Thoracic aorta (tissue), 2 donors: ENCODE measurements at regions not wholly inside any gene's neighbourhood (a gene's known extent, or its start where the extent isn't known, plus 50 kb on each side); places are given as distances from the start of the nearest gene placed in this dataset.

Source experiments
- ATAC-seq: fragments of 150-250 bp; one replicate; pipeline ENCODE4 v1.8.0; 2017; ENCODE audit warnings: low read depth; ENCODE audit not compliant: insufficient number of reproducible peaks, low FRiP score
- DNase-seq: peaks from one replicate; pipeline ENCODE4 v3.0.0-alpha.2; 2020; ENCODE audit warnings: low spot score
- H3K27ac ChIP-seq, 2 donors: fragments of 200-600 bp; sonication (generic); 1 replicate in 1 of 2; 2 replicates in 1 of 2; pipeline ENCODE4 v1.5.1; 2016; ENCODE audit warnings: mild to moderate bottlenecking in 2 of 2, moderate library complexity in 2 of 2
- H3K27me3 ChIP-seq: fragments of 200-600 bp; sonication (generic); replicated peaks from 2 replicates; pipeline ENCODE4 v1.6.0; 2016; ENCODE audit warnings: mild to moderate bottlenecking; ENCODE audit not compliant: insufficient read depth
- H3K36me3 ChIP-seq: fragments of 200-600 bp; sonication (generic); one replicate; pipeline ENCODE4 v1.5.1; 2016
- H3K4me1 ChIP-seq, 2 donors: fragments of 200-600 bp; sonication (generic); 1 replicate in 1 of 2; 2 replicates in 1 of 2; pipeline versions ENCODE4 v1.5.1 to v1.6.0; 2016; ENCODE audit warnings: low read depth in 2 of 2, mild to moderate bottlenecking in 1 of 2; ENCODE audit not compliant: control insufficient read depth in 1 of 2
- H3K4me3 ChIP-seq: fragments of 200-600 bp; sonication (generic); 2 replicates; pipeline ENCODE4 v1.5.1; 2016; ENCODE audit warnings: mild to moderate bottlenecking
- H3K9me3 ChIP-seq: fragments of 200-600 bp; sonication (generic); 2 replicates; pipeline ENCODE4 v1.5.1; 2016
- TF ChIP-seq, protein P1 (sequence below): fragments of 200-600 bp; sonication (generic); IDR thresholded peaks from one replicate; pipeline ENCODE4 v1.5.1; 2019; ENCODE audit warnings: antibody characterized with exemption

DNA sequence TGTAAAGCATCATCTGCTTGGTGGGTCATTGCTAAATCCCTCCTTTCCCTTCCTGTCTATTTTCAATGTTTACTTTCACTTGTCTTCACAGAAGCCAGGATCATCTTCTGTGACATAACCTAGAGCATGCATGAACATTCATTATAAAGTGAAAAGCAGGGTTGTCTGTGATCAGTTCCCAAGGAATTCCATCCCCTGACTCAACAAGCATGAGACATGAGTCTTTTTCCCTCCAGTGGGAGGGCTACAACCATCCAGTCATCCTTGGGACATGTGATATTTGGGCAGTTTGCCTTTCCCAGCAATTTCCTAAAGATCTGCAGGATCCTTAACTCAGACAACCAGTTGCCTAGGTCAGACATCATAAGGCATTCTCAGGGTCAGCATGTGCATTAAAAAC is 166.3 kb upstream of the TMEM196 start:
- no peaks in the 10 kb centered on the region for H3K27me3 ChIP-seq
- TF ChIP-seq, protein P1, sequence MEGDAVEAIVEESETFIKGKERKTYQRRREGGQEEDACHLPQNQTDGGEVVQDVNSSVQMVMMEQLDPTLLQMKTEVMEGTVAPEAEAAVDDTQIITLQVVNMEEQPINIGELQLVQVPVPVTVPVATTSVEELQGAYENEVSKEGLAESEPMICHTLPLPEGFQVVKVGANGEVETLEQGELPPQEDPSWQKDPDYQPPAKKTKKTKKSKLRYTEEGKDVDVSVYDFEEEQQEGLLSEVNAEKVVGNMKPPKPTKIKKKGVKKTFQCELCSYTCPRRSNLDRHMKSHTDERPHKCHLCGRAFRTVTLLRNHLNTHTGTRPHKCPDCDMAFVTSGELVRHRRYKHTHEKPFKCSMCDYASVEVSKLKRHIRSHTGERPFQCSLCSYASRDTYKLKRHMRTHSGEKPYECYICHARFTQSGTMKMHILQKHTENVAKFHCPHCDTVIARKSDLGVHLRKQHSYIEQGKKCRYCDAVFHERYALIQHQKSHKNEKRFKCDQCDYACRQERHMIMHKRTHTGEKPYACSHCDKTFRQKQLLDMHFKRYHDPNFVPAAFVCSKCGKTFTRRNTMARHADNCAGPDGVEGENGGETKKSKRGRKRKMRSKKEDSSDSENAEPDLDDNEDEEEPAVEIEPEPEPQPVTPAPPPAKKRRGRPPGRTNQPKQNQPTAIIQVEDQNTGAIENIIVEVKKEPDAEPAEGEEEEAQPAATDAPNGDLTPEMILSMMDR = no peak
- no peaks in the 10 kb centered on the region for H3K36me3 ChIP-seq
- ATAC-seq (no peak), DNase-seq (no peak)
- no peaks in the 10 kb centered on the region for H3K4me1 ChIP-seq
- H3K9me3 ChIP-seq = peaks cover 6% of the 10 kb centered on the region
- no peak overlapping the region for H3K27ac ChIP-seq
- no peak overlapping the region for H3K4me3 ChIP-seq

DNA sequence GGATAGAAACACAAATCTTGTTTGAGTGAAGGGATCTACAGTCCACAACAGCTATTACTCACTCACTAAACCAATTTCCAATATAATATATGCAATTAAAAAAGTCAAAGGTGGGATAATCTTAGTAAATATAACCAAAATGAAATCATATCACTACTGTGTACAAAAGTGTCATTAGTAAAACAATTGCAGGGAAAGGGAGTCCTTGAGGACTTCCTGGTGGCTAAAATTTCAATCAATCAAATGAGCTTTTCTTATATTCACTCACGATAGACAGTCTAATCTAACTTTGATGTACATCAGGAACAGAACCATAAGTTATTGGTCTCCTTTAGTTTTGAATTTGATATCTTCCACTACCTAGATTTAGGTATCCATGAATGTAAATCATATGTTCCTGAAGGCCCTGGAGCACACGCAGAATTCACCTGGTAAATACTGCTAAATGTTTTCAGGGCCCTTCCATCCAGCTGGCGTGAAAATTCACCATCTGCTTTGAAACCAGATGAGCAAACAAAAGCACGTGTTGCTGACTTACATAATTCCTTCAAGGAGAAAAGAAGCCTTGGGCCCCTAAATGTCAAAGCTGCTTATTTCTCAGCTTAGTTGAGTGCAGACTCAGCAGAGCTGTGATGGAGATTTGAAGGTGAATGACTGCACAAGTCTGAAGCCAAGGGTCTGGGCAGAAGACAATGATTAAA is 159.3 kb upstream of the TMEM196 start:
- TF ChIP-seq, protein P1 = no peak
- DNase-seq = no peak
- ATAC-seq = no peak
- Histone ChIP-seq H3K4me3 (no peak overlapping the region), H3K27ac (no peak overlapping the region), H3K36me3 (no peaks in the 10 kb centered on the region), H3K9me3 (peaks cover 6% of the 10 kb centered on the region), H3K4me1 (no peaks in the 10 kb centered on the region), H3K27me3 (no peaks in the 10 kb centered on the region)

DNA sequence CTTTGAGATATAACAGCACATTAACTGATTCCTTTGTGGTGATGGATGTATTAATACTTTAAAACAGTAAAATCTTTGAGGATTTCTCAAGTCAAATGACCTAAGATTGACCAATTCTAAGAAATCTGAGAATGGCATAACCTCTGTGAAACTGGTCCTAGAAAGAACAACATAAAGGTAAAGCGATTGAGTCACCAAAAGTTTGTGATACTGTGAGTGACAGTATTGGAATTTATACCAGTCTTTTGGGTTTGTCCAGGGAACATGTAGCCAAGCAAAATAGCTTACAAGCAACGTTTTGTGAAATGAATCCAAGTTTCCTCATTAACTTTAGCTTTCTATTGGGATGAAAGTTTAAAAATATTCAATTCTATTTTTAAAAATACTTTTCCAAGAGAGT is 157.4 kb upstream of the TMEM196 start:
- no peaks in the 10 kb centered on the region for H3K27me3 ChIP-seq
- ATAC-seq = no peak
- peaks cover 4% of the 10 kb centered on the region for H3K9me3 ChIP-seq
- DNase-seq = no peak
- no peak overlapping the region for H3K27ac ChIP-seq
- TF ChIP-seq, protein P1 = no peak
- H3K36me3 ChIP-seq = no peaks in the 10 kb centered on the region
- no peak overlapping the region for H3K4me3 ChIP-seq
- H3K4me1 ChIP-seq = no peaks in the 10 kb centered on the region

GRCh38 chr7:19930051-19930450 is 156.6 kb upstream of the TMEM196 start:
- no peaks in the 10 kb centered on the region for H3K27me3 ChIP-seq
- no peaks in the 10 kb centered on the region for H3K4me1 ChIP-seq
- no peaks in the 10 kb centered on the region for H3K9me3 ChIP-seq
- no peak overlapping the region for H3K4me3 ChIP-seq
- no peaks in the 10 kb centered on the region for H3K36me3 ChIP-seq
- no peak overlapping the region for H3K27ac ChIP-seq
- DNase-seq (no peak), ATAC-seq (no peak)
- TF ChIP-seq, protein P1 = no peak

DNA sequence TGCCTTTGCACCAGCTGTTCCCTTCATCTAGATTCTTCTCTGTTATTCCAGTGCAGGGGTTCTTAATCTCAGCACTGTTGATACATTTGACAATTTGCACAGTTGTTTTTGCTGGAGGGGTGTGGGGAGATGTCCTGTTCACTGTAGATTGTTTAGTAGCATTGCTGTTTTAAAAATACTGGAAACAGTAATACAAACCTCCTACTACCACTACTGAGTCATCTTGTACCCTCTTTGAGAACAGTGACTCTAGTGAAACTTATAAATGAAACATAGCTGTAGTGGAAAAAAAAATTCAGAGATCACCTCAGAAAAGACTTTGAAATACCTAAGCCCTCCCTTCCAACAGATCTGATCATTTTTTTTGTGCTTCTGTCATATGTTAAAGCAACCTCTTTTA is 154.8 kb upstream of the TMEM196 start:
- Histone ChIP-seq H3K27me3 (no peaks in the 10 kb centered on the region), H3K4me1 (no peaks in the 10 kb centered on the region), H3K36me3 (no peaks in the 10 kb centered on the region), H3K27ac (no peak overlapping the region), H3K4me3 (no peak overlapping the region), H3K9me3 (no peaks in the 10 kb centered on the region)
- no peak for ATAC-seq
- DNase-seq = no peak
- TF ChIP-seq, protein P1 = no peak
